ENCODE measurements at regions not wholly inside any gene's neighbourhood (a gene's known extent, or its start where the extent isn't known, plus 50 kb on each side); places are given as distances from the start of the nearest gene placed in this dataset.
A peak's percentile ranks its signal among the peaks of the same experiment; 100 is the strongest.
"Not testable (repeated sequence)": the region's sequence is repeated elsewhere in the genome, so short reads cannot be mapped to it uniquely, and the experiment has no call there.

DNA sequence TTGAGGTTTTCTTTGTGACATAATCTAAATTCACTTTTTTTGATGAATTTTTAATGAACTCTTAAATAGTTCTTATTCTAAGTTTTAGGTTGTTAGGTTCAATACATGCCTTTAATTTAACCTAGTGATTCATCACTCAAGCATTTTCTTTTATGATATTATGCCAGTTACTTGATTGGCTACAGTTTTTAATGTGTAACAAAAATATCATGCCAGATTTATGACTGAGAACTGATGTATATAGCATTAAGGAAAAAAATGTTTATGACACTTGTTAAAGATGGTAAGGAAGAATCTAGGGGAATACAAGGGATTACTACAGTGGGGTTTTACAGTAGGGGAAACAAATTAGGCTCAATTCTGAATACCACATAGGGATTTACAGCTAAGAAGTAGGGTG lies 103.1 kb downstream of the VGLL3 start:
- no peak for DNase-seq (ENCODE audit: low spot score)

DNA sequence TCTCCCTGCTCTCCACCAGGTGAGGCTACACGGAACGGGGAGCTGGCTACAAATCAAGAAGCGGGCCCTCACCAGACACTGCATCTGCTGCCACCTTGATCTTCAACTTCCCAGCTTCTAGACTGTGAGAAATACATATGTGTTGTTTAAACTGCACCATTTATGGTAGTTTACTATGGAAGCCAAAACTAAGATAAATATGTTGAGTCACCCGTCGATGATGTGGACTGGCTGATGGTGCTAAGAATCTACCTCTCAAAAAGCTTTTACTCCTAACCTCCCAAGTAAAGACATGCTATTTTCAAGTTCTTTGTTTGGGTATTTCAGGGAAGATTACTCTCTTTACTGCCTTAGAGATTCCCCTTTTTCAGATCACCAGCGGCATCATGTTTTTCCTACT lies 110.9 kb downstream of the VGLL3 start:
- no peak for DNase-seq (ENCODE audit: low spot score)

DNA sequence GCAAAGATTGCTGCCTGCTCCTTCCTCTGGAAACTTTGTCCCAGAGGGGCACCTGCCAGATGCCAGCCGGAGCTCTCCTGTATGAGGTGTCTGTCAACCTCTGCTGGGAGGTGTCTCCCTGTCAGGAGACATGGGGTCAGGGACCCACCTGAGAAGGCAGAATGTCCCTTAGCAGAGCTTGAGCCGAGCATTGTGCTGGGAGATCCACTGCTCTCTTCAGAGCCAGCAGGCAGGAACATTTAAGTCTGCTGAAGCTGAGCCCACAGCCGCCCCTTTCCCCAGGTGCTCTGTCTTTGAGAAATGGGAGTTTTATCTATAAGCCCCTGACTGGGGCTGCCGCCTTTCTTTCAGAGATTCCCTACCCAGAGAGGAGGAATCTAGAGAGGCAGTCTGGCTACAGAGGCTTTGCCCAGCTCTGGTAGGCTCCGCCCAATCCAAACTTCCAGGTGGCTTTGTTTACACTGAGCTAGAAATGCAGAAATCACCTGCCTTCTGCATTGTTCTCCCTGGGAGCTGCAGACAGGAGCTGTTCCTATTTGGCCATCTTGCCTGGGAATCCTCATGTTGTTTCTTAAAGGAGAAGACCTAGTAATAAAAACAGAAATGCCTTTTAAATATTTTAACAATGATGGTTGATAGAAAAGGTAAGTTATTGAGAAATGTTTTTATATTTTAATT lies 114.3 kb downstream of the VGLL3 start:
- DNase-seq (ENCODE audit: low spot score): not testable (repeated sequence)

DNA sequence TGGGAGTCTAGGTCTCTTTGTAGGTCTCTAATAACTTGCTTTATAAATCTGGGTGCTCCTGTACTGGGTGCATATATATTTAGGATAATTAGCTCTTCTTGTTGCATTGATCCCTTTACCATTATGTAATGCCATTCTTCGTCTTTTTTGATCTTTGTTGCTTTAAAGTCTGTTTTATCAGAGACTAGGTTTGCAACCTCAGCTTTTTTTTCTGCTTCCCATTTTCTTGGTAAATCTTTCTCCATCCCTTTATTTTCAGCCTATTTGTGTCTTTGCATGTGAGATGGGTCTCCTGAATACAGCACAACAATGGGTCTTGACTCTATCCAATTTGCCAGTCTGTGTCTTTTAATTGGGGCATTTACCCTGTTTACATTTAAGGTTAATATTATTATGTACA lies 116.2 kb downstream of the VGLL3 start:
- not testable (repeated sequence) for DNase-seq (ENCODE audit: low spot score)

DNA sequence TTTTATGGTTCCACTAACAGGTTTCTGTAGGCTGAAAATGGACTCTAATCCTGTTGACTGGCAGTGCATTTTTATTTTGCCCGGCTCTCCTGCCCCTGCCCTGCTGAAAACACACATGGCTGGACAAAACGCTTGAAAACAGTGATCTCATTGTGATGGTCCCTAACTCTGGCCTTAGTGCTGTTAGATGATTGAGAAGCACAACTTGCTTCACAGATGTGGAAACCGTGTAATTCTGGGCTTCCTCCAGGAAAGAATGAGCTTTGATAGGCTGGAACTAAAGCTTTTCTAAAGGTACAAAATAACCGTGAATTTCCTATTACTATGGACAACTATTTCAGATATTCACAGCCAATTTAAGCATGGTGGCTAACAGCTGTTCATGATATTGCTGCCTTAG lies 121.4 kb downstream of the VGLL3 start:
- DNase-seq (ENCODE audit: low spot score): no peak

DNA sequence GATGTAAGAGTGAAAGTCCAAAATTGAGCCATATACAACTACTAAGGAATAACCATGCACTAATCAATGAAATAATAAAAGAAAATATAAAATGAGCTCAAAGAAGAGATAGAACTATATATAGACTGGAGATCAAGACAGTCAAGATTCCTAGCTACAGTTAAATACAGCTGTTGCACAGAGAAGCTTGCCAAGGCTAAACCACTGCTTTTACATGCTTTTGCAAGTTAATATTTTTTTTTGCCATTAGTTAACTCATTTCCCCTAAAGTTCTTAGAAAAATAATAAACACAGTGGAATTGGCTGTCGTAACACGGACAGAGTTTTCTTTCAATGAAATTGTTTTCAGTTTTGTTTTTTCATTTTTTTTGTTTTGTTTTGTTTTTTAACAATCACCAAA lies 123.0 kb downstream of the VGLL3 start:
- DNase-seq (ENCODE audit: low spot score): peak; percentile 14

DNA sequence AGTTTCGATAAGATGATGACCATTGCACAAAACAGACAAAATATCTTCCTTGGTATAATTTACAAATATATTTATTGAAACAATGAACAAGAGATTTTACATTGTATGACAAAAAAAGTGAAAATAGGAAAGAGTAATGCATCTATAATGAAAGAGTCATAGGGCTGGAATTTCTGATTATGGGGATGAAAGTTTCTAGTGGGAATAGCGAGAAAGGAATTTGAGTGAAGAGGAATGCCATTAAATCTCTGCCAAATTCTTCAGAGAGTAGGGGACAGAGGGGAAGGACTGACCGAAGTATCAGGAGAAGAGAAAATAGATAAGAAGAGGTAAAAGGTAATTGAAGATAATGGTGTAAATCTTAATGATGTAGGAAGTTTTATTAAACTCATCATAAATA lies 125.4 kb downstream of the VGLL3 start:
- peak; percentile 39 for DNase-seq (ENCODE audit: low spot score)

DNA sequence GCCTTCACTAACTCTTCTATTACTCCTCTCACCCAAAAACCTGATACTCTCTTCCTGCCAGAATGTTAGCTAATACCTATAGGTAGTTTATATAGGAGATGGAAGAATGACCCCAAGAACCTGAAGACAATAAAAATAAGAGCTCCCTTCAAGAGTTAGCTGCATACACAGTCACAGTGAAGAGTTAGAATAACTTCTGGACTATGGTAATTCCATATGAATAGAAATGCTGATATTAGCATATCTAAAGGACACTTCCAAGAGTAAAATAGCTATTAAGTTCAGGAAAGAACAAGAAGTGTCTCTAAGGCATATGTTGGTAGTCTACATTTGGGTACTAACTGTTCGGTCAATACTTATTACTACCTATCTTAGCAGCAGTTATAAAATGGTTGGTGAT lies 134.2 kb downstream of the VGLL3 start:
- no peak for DNase-seq (ENCODE audit: low spot score)

DNA sequence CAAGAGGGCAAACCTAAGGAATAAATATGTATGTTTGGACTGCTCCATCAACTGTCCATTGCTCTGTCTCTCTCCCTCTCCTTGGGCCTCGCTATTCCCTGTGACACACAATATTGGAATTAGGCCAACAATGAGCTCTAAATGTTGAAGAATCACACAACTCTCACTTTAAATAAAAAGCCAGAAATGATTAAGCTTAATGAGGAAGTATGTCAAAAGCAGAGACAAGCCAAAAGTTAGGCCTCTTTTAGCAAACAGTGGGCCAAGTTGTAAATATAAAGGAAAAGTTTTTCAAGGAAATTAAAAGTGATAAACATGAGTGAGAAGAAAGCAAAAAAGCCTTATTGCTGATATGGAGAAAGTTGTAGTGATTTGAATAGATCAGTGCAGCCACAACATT lies 141.0 kb downstream of the VGLL3 start:
- no peak for DNase-seq (ENCODE audit: low spot score)

DNA sequence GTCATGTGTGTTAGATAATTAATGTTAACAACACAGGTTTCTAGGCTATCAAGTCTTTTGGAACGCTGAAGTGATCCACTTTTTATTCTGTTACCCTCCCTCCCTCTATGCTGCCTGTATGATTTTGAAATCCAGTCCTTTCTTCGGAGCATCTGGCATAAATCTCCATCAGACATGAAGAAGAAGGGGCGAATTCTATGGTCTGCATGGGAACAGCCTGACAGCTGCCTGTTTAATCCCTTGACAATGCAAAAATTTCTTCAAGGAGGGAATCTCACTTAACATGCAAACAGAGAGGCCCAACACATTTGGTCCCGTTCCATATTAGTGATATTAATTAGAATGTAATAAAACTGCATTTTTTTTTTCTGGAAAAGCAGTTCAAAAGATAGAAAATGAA lies 145.2 kb downstream of the VGLL3 start:
- DNase-seq (ENCODE audit: low spot score): no peak

DNA sequence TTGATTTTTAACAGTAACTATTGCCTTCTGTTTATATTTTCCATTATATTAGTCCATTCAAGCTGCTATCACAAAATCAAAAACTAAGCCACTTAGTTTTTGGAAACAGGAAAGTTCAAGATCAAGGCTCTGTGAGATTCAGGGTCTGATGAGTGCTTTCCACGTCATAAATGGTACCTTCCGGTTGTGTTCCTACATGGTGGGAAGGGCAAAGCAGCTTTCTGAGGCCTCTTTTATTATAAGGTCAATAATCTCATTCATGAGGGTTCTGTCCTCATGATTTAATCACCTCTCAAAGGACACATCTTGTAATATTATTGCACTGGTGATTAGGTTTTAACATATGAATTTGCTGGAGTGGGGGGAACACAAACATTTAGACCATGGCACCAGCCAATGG lies 152.0 kb downstream of the VGLL3 start:
- DNase-seq (ENCODE audit: low spot score): no peak

DNA sequence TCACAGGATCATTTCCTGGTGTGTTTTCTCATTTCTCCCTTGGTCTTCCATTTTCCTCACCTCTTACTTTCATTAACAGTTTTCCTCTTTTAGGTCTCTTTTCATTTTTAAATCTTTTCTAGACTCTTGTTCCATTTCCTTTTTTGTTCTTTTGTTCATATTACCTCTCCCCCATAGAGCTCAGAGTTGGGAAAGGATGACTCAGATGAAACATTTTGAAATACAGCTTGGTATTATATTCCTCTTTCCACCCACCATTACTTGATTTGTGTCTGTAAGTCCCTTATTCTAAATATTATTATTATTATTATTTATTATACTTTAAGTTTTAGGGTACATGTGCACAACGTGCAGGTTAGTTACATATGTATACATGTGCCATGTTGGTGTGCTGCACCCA lies 153.1 kb downstream of the VGLL3 start:
- DNase-seq (ENCODE audit: low spot score): no peak

DNA sequence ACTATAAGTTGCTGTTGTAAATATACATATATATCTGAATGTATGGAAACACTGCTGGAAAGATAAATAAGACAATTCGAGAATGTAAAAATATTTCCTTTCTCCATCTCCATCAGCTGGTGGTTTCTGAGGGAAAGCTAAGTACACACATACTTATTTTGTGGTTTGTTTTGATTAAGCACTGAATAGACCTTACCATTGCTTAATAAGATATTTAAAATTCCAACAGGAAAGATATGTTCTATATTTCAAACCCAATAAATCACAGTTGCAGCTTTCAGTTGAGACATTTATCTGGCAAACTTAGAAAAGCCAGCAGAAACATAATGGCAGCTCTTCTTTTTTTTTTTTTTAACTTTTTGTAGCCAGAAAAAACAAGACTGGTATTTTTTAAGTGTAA lies 160.4 kb downstream of the VGLL3 start:
- peak; percentile 23 for DNase-seq (ENCODE audit: low spot score)

DNA sequence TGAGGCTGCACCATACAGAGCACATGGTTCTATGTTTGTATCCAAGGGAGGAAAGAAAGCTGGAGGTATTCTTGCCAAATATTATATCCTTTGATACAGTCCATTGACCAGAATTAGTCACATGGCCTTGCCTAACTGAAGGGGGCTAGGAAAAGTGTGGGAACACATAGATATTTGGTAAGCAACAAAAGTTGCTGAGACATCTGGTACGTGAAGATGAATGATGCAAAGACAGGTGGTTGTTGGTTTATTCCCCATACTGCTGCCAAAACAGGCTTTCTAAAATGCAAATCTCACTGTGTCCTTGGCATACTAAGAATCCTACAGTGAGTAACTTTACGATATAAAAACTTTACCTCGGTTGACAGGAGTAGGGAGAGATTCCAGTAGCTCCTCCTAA lies 162.2 kb downstream of the VGLL3 start:
- DNase-seq (ENCODE audit: low spot score): no peak

DNA sequence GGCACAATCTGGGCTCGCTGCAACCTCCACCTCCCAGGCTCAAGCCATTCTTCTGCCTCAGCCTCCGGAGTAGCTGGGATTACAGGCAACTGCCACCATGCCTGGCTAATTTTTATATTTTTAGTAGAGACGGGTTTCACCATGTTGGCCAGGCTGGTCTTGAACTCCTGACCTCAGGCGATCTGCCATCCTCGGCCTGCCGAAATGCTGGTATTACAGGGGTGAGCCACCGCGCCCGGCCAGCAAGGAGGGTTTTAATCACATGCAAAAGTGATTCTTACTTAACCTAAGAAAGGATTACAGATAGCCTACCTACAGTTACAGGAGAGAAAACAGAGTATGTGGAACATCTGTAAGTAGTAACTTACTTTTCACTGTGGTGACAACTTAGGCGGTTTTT lies 163.4 kb downstream of the VGLL3 start:
- DNase-seq (ENCODE audit: low spot score): not testable (repeated sequence)

DNA sequence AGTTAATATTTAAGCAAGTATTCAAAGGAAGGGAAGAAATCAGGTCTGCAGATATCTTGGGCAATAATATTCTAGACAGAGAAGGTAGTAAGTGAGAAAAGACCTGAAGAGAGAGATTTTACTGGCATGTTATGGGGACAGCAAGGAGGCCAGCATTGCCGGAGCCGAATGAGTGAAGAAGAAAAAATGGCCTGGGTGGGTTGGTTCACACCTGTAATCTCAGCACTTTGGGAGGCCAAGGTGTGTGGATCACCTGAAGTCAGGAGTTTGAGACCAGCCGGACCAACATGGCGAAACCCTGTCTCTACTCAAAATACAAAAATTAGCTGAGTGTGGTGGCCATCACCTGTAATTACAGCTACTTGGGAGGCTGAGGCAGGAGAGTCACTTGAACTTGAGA lies 164.7 kb downstream of the VGLL3 start:
- no peak for DNase-seq (ENCODE audit: low spot score)

DNA sequence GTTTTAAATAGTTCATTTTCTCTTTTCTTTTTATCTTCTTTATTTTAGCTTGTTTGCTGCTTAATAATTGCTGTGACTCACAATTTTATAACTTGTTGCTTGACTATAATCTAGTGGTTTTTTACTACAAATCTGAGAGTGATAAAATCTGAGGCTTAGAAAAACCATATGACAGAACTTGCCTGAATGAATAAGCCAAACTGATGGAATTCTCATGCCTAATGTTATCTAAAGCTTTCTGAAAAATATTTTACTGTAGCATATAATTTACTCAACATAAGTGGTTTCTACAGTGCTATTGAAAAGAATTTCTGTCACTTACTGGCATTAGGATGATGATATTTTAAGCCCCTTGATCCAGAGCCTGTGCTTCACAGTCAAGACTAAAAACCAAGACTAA lies 175.1 kb downstream of the VGLL3 start:
- no peak for DNase-seq (ENCODE audit: low spot score)

DNA sequence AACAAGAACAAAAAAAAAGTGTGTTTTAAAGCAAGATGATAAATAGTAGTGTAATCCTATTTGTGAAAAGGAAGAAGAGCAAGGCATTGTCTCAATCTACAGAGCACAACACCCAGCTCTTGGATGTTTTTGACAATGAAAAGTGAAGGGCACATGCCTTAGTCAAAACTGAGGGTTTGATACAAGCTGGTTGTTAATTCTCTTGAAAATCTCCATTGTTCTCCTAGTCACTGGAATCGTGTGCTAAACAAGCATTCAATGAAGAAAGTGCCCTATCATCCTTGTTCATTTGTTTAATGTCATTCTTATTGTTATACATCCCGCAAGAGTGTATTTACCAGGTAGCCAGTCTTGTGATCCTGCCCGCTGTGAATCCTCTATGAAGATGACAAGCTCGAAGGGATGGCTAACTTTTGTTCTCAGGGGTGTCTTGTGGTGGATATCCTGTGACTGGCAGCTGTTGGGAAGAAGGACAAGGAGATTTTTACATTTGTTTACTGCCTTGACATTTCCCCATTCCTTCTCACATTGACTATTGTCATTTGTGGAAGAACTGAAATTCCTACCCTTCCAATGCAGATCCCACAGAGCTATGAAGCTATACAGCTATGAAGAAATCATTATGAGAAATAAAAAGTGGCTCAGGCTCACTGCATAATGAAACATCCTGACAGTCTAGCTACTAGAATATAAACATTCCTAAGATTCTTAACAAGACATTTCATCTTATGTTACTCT lies 175.9 kb downstream of the VGLL3 start:
- DNase-seq (ENCODE audit: low spot score): peak; percentile 24

DNA sequence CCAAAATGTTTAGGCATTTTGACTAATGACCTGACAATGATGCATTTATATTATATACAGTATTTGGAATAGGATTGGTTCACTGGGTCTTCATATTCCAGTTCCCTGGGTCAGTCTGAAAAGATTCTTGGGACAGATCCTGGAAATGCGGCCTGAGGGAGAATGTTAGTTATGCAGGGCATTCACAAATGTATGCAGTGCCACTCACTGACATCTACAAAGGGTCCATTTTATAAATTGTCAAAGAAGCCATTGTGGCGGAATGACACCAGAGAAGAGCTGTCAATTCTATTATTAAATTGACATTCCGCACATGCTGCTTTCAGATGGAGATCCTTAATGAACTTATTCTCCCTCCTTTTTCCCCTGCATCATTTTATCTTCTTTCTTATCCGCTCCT lies 176.6 kb downstream of the VGLL3 start:
- no peak for DNase-seq (ENCODE audit: low spot score)

DNA sequence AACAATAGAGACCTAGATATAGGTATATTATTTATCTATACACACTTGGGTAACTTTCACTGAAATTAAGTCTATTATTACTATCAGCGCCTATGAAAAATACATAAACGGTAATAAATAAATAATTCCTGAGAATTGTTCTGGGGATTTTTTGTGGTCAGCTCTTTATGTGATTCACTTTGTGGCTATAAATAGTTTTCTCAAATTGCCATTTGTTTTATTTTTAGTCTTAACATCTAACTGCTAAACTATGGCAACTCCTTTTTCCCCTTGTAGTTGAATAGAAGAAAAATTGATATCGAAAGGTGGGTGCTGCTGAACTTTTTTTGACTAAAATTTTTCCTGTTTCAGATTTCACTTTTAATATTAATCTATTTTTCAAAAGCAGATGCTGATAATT lies 189.0 kb downstream of the VGLL3 start:
- peak; percentile 19 for DNase-seq (ENCODE audit: low spot score)

DNA sequence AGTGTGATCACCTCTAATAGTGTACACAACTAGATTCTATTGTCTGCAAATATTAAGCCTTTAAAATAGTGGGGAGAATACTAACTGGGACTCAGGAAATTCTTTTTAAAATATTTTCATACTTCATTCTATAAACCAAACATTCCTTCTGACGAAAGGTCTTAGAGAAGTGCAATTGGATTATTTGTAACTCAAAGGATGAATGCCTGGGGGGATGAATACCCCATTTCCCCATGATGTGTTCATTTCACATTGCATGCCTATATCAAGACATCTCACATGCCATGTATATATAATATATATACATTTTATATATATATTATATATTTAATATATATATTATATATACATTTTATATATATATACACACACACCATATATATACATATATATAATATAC lies 189.9 kb downstream of the VGLL3 start:
- DNase-seq (ENCODE audit: low spot score): no peak

DNA sequence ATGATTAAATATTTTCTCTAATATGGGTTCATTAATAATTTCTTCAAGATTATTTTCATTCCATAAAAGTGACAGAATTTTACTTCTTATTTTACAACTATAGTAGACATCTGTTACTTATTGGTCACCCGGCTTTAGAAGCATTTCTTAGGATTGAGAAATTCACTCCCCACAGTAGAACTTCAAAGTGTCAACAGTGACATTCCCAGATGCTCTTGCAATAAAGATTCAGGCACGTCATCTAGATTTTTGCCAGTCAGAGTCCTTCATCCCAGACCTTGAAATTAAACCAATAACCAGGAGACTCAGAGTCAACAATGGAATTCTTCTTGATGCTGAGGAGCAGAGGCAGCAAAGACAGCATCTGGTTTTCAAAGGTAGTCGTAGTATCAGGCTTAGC lies 190.8 kb downstream of the VGLL3 start:
- peak; percentile 68 for DNase-seq (ENCODE audit: low spot score)

DNA sequence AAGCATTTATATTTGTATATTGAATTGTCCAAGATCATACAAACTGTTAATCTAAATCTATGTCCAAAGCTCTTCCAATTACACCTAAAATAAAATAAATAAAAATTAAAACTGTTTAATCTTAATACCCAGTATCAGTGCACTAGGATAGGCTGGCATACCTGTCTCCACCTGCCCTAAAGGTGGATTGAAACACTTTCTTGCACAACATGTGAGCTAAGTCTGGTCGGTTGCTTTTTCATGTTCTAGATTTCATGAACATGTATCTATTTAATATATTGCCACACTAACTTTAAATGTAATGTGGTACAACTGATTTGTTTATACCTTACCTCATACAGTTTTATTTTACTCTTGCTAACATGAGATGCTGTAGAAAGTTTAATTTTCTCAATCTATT lies 193.0 kb downstream of the VGLL3 start:
- DNase-seq (ENCODE audit: low spot score): no peak

Data from AG20443 (cell line).